Left hindlimb (tissue), 1 donor: ENCODE measurements at regions not wholly inside any gene's neighbourhood (a gene's known extent, or its start where the extent isn't known, plus 50 kb on each side); places are given as distances from the start of the nearest gene placed in this dataset.

Source experiments
- DNase-seq: peaks from one replicate; pipeline ENCODE4 v3.0.0-alpha.2; 2018

DNA sequence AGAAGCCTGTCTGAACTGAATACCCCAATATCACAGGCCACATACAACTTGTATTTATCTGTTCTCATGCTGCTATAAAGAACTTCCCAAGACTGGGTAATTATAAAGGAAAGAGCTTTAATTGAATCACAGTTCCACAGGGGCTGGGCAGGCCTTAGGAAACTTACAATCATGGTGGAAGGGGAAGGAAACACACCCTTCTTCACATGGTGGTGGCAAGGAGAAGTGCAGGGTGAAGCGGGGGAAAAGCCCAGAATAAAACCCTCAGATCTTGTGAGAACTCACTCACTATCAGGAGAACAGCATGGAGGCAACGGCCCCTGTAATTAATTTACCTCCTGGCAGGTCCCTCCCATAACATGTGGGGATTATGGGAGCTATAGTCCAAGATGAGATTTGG, 50.3 kb upstream of the FNDC1 start:
- DNase-seq: no peak

DNA sequence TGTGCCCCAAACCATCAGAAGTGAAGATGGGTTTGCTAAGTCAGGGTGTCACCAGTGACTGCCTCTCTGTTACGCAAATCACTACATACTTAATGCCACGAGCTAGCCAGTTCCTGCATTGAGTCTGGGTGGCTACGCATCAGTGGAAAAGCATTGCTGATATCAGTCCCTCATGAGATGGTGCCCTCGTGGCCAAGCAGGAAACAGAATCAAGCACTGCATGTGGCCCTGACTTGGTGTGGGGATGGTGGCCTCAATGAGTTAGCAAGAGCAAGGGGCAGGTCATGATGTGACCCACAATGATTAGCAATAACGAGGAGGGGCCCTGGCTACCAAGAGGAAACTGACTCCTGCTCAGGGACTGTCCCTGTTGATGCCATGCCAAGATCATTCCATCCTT, 51.6 kb upstream of the FNDC1 start:
- DNase-seq: no peak

- no peak for DNase-seq
These were observed 52.2 kb upstream of the FNDC1 start for GRCh38 chr6:159117046-159117445.

- DNase-seq: no peak
These were observed 52.9 kb upstream of the FNDC1 start for GRCh38 chr6:159116343-159116742.

- no peak for DNase-seq
These were observed 54.6 kb upstream of the FNDC1 start for GRCh38 chr6:159114569-159114968.

DNA sequence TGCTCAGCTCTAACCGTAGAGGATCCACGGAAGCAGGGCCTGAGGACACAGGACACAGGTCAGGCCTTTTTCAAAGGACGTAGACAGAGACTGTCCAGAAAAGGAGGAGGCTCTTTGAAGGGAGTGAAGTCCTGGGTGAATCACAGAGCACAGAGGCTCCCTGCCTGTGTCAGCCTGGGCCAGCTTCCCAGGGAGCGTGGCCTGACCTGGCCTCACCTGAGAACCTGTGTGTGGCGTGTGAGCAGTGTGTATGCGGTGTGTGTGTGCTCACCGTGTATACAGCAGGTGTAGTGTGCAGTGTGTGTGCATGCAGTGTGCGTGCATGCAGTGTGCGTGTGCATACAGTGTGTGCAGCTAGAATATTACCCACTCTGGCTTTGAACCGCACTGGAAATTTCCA, 56.0 kb upstream of the FNDC1 start:
- no peak for DNase-seq

- no peak for DNase-seq
These were observed 56.5 kb upstream of the FNDC1 start for GRCh38 chr6:159112714-159113113.

DNA sequence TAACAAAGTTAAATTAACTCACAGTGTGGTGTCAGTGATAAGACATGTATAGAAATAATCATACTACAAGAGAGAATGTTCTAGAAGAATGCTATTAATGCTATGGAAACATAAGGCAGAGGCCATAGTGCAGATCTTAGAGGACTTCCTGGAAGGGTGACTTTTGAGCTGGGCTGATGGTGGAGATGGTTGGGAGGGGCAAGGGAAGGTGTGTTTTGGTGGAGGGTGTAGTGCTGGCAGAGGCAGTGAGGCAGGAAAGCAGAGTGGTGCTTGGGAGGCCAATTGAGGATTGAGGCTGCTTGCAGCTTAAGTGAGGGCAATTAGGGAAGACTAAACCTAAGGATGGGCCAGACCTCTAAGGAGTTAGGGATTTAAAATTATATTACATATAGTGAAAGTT, 58.5 kb upstream of the FNDC1 start:
- DNase-seq: no peak

GRCh38 chr6:159110013-159110412, 59.2 kb upstream of the FNDC1 start:
- DNase-seq: no peak

DNA sequence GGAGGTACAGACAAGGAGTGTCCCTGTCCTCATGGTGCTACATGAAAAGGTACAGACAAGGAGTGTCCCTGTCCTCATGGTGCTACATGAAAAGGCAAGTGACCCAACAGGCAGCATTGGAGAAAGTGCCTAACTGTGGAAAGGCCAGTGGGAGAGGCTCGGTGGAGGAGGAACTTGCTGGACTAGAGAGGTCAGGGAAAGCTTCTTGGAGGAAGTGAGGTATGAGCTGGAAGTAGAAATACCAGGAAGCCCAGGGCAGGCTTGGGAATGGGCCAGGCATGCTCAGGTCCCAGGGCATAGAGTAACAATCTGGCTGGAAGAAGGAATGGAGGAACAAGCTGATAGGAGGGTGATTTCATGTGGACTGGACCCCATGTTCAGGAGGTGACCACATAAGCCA, 59.8 kb upstream of the FNDC1 start:
- no peak for DNase-seq

GRCh38 chr6:159108426-159108985, 60.7 kb upstream of the FNDC1 start:
- no peak for DNase-seq

DNA sequence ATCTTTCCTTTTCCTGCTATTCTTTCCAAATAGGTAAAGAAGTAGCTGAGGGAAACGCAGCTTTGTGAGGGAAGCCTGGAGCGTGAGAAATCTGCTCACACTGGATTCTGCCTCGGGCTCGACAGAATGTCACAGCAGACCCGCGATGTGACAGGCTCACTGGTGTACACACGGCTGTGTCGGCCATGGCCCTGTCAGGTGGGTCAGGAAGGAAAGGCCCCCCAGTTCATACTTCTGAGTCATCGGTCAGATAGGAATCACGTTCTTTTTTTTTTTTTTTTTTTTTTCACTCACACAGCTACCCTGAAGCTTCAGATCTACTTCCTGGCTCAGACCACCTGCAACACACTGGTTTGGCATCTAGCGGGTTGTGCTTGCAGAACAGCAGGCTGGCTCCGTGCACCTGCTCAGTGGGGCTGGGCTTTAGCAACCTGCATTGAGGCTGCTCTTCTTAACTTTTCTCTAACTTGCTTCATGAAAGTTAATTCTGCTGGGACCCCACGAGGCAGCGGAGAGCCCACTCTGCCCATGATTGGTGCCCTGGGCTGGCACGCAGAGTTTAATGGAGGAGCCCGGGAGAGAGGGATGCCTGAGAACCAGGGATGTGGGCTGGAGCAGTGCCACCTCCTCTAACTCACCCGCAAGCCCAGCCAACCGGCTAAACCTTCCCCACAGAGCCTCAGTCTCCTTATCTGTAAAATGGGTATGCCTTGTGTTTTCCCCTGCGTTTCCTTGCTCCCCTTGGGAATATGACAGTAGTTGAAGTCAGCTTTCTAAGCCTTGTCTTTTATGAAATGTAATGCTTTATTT, 61.5 kb upstream of the FNDC1 start:
- no peak for DNase-seq

- DNase-seq: no peak
These were observed 61.9 kb upstream of the TAGAP start for GRCh38 chr6:159106627-159107241.

DNA sequence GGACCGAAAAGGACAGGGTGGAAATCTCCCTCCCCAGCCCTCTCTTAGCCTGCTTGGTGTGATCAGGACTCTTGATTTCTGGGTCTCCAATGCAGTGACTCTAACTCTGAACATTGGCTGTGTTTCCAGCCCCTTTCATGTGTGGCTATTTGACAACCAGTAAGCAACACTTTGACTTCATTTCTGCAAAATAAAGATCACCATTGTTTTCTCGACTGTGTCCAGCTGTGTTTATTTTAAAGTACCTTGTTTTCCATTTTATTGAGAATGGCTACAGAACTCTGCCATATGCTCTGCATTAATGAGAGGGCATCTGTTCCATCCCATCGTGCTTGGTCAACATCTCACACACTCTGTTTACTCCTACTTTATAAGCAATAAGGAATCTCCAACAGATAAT, 60.9 kb upstream of the TAGAP start:
- no peak for DNase-seq

- no peak for DNase-seq
These were observed 60.1 kb upstream of the TAGAP start for GRCh38 chr6:159104931-159105330.

- DNase-seq: no peak
These were observed 59.6 kb upstream of the TAGAP start for GRCh38 chr6:159104163-159104925.

GRCh38 chr6:159103396-159104162, 58.8 kb upstream of the TAGAP start:
- DNase-seq: no peak

GRCh38 chr6:159102373-159103160, 57.8 kb upstream of the TAGAP start:
- no peak for DNase-seq

- no peak for DNase-seq
These were observed 56.9 kb upstream of the TAGAP start for GRCh38 chr6:159101656-159102055.

DNA sequence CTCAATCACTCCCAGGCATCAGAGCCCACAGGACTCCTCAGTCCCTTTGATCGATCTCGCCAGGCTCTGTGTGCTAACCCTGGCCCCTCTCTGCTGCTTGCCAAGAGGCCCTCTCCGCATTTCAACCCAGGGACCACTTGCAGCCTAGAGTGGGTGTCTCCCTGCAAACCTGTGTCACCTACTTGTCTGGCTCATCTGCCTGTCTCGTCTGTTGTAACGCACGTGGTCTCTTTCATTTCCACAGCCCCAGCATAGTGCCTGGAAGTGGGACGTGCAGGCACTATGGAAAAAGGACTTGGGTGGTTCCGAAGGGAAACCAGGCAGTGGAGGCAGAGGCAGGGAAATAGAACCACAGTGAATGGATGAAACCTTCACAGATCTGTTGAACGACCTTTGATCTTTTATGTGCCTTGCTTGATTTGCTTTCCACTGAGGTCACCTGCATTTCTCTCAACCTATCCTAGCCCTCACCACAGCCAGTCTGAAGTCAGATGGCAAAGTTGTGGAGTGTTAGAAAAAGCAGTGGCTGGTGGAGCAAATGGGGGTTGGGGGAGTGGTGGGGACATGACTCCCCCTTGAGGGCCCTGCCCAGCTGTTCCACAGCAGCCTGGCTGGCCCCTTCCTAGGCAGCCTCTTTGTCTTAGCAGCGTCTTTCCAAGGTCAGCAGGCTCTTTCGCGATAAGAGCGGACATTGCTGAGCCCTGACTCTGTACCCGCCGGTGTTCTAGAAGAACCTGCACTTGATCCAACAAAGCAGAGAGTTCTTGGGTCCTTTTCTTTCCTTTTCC, 55.8 kb upstream of the TAGAP start:
- DNase-seq: no peak

- no peak for DNase-seq
These were observed 55.2 kb upstream of the TAGAP start for GRCh38 chr6:159099961-159100360.
